GM12874 (cell line): ENCODE measurements at regions not wholly inside any gene's neighbourhood (a gene's known extent, or its start where the extent isn't known, plus 50 kb on each side); places are given as distances from the start of the nearest gene placed in this dataset.

Source experiments
- TF ChIP-seq, protein P1 (sequence below): IDR thresholded peaks from 2 replicates; pipeline ENCODE4 v1.5.1; 2011; ENCODE audit warnings: low read depth, mild to moderate bottlenecking, control low read depth, low read length, moderate library complexity; ENCODE audit not compliant: insufficient read depth

DNA sequence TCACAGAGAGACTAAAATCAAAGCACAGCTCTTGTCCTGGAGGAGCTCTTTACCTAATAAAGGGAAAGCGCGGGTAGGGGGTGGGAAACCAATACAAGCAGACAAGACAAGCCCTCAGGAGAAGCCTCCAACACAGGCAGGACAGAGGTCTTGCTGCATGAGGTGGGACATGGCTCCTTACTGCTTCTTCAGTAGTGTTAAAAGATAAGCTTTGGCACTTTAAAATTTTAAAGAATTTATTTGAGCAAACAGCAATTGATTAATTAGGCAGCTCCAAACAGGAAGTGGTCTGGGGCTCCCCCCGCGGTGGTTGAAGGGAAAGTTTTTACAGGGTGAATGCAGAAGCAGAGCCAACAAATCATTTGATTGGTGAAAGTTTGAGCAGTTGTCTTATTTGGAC, 50.3 kb upstream of the MACC1 start:
- TF ChIP-seq, protein P1, sequence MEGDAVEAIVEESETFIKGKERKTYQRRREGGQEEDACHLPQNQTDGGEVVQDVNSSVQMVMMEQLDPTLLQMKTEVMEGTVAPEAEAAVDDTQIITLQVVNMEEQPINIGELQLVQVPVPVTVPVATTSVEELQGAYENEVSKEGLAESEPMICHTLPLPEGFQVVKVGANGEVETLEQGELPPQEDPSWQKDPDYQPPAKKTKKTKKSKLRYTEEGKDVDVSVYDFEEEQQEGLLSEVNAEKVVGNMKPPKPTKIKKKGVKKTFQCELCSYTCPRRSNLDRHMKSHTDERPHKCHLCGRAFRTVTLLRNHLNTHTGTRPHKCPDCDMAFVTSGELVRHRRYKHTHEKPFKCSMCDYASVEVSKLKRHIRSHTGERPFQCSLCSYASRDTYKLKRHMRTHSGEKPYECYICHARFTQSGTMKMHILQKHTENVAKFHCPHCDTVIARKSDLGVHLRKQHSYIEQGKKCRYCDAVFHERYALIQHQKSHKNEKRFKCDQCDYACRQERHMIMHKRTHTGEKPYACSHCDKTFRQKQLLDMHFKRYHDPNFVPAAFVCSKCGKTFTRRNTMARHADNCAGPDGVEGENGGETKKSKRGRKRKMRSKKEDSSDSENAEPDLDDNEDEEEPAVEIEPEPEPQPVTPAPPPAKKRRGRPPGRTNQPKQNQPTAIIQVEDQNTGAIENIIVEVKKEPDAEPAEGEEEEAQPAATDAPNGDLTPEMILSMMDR = peak; percentile 29; the same call in 1 of the 2 replicates

DNA sequence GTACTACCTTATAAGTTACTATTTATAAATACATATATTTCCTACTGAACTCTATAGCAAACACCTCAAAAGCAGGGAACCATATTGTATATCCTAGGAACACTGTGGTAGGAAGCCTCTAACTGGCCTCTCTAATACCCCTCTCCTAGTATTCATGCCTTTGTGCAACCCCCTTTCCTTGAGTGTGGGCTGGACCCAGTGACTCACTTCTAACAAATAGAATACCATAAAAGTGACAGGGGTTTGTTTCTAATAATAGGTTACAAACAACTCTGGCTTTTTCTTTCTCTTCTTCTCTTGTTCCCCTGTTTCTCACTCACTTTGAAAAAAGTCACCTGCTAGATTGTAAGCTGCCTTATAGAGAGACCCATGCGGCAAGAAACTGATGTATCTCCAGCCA, 51.6 kb upstream of the MACC1 start:
- TF ChIP-seq, protein P1 = no peak

DNA sequence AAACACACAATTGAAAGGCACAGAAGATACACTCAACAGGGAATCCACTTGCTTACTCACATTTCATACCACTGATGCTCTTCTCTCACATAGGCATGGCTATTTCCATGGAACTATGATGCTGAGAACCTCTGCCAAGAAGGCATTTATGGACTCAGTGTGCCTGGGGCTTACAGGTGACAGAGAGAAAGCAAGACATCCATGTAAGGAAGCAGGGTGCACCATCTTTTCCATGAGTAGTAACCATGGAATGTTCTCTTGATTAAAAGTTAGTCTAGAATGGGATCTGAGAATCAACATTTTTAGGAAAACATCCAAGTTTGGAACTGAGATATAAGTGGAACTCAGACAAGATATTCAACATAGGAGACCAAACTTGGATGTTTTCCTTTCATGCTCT, 52.5 kb upstream of the MACC1 start:
- TF ChIP-seq, protein P1 = no peak

DNA sequence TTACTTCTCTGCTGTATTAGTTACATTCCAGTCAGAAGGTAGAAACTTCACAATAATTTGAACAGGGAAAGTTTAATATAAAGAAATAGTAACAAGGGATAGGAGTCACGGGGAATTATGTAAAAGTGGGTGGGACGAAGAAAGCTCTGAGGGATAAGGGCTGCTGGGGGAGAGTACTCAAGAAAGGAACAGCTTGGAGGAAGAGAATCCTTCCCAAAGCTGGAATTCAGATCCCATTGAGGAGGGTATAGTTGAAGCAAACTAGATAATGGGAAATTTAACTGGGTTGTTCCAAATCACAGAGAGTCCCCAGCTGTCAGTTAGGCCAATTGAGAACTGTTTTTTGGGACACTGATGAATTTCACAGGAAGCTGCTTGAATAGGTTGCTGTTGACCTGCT, 53.2 kb upstream of the MACC1 start:
- TF ChIP-seq, protein P1 = no peak

DNA sequence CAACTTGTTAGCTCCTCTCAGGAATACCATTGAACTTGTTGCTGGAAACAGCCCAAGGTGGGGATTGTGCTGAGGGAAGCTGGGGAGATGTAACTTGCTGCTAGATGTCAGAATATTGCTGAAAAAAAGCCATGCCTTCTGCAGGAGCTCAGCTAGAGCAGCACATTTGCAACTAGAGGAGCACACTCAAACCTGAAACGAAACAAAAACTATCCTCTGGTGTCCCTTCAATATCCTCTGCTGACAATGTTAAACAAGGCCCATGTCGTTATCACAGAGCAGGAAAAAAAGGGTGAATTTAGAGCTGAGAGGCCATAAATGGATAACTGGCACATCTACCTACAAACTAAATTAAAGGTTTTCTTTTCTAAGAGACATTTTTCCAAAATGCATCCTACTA, 53.7 kb upstream of the MACC1 start:
- TF ChIP-seq, protein P1 = no peak

DNA sequence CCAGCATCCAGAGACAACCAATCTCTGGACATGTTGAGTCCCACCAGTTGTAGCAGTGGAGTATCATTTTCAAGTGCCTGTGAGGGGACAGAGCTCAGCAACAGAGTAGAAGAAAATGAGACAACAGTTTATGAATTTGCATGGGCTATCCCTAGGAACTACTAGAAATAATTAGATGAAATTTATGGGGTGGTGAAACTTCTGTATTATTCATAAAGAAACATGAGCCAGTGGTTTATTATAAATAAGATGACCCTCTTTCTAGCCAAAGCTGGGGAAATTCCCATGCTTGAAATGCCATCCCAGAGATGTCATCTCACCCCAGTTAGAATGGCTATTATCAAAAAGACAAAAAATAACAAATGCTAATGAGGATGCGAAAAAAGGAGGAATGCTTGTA, 55.1 kb upstream of the ITGB8 start:
- TF ChIP-seq, protein P1 = no peak

DNA sequence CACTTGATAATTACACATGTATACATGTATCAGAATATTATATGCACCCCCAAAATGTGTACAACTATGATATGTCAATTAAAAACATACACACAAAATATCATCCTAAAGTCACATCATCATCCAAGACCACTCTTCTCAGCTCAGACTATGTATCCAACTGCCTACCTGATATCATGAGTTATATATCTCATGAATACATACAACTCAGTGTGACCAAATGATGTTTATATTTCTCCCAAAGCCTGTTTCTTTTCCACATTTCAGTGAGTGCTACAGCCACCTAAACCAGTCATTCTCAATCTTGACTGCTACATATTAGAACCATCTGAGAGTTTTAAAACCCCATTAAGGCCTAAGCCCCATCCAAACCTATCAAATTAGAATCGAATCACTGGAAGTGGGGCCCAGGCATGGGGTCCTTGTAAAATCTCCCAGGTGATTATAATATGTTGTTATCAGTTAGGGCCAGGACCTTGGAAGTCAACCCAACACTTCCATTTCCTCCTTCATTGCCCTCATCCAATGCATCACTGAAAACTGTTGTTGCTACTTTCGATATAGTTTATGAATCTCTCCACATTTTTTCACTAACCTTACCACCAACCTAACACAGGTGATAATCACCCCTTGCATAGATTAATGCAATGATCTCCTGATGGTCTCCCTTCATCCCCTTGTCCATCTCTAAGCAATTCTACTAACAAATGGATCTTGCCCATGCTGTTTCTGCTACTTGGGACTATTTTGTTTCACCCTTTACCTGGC, 53.8 kb upstream of the ITGB8 start:
- TF ChIP-seq, protein P1 = no peak

DNA sequence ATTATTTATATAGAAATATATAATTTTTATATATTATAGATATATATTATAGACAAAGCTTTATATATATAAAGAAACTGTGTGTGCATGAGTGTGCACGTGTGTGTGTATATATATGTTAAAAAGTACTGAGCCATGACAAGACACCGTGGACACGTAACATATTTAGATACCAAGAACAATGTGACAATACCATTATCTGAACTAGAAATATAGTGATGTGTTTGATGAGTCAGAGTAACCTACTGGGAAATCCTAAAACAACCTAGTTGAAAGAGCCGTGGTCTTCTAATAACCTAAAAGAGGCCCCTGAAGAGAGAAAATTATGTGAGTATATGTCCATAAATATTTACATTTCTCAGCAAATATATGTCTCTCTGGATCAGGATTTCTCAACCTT, 50.7 kb upstream of the ITGB8 start:
- TF ChIP-seq, protein P1 = no peak
